ENCODE measurements at regions not wholly inside any gene's neighbourhood (a gene's known extent, or its start where the extent isn't known, plus 50 kb on each side); places are given as distances from the start of the nearest gene placed in this dataset.

DNA sequence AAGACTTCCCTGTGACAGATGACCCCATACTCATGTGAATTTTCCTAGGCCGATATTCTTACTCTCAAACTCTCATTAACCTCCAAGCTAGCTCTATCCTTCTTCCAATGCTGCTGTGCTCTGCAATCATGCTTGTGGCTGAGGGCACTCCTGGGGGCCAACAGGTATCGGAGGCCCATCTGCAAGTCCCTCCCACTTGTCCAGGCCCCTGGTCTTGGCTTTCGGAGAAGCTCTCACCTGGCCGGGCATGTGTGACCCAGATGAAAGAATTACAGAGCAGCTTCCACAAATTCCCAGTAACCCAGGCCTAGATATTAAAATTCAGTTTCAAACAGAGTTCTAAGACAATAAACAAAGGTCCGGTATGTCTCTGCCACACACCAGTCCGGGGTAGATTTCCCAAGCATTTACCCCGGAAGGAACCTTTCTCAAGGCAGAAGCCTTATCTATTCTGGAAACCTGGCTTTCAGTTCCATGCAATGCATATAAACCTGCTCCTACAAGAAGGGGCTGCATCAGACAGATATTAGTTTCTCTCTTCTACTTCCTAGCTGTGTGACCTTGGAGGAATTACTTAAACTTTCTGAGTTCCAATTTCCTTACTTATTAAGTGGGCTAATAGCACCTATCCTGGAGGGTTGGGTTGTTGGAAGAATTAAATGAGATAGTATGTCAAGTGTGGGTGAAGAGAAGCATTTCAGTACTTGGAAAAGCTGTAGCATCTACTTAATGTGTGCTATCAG lies 270.8 kb downstream of the PTTG2 start:
- DNase-seq: no peak

DNA sequence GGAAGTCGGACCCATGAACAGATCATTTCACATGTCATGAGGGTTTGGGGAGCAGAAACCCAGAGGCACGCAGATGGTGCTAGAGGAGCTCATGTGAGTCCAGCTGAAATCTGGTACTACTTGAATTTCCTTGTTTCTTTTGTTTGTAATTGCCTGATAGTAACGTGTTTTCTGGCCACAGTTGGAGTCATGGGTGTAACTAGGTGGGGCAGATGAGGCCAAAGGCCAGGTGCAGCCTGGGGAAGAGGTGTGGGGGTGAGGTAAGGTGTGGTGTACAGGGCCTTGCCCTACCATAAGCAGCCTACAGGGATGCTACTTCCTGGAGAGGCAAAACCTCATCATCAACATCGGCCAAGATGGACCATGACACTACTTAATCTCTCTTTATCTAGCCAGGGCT lies 271.4 kb downstream of the PTTG2 start:
- no peak for DNase-seq

DNA sequence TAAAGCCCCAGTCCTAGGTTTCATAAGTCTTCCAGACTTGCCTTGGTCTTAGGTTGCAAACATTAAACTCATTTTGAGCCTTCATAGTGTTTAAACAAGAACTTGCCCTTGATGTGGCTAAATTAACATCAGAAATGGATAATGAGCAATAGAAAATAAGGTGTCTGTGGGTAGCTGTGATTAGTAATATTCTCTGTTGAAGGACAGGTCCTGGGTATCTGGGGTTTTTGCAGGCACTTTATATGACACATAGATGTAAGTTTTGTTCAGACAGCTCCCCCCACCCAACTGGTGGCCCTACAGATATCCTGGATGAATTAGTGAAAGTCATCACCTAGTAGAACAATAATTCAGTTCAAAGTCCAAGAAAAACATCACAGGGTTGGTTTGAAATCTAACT lies 272.5 kb downstream of the PTTG2 start:
- no peak for DNase-seq

DNA sequence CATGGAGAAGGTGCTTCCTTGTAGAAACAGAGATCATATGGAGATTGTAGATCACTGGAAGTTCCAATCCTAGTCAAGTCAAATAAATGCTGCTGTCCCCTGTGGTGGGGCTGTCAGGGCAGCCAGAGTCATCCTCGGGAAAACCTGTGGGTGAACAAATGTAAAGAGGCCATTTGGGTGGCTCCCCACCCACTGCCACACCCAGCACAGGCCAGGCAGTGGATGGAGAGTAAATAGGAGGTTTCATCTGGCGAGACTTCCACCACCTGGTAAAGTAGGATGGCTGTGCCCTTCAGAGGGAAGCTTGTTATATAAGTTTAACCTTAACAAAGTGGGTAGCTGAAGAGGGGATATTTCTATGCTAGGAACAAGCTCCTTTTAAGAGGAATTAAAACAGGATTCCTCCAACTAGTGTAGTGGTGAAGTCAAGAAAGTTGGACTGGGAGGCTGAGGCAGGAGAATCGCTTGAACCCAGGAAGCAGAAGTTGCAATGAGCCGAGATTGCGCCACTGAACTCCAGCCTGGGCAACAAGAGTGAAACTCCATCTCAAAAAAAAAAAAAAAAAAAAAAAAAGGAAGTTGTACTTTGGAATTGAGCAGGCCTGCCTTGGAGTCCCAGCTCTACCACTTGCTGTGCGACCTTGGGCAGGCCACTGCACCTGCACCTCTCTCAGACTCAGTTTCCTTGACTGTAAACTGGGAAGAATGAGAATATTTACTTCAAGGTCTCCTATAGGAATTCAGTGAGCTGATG lies 273.7 kb downstream of the PTTG2 start:
- DNase-seq: no peak

DNA sequence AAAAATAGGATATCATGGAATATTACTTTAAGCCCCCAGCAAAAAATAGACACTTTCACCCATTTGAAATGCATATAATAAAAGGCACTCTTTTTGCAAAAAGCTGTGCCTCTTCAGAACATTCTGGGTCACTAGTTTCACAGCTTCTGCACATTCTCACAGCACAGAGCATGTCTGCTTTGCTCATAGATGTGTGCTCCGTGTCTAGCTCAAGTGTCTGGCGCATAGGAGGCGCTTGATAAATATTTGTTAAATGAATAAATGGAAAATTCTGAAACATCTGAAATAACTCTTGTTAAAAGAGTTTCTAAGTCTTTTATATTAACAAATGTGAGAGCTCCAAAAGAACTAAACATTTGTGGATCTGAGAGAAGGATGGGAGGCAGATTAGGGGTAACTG lies 275.2 kb downstream of the PTTG2 start:
- no peak for DNase-seq

DNA sequence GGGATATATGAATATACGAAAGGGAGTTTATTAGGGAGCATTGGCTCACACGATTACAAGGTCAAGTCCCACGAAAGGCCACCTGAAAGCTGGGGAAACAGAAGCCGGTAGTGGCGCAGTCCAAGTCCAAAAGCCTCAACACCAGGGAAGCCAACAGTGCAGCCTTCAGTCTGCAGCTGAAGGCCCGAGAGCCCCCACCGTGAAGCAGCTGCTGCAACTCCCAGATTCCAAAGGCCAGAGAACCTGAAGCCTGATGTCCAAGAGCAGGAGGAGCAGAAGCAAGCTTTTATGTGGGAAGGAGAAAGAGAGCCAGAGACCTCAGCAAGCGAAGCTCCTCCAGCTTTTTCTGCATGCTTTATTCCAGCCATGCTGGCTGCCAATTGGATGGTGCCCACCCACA lies 275.8 kb downstream of the PTTG2 start:
- no peak for DNase-seq

DNA sequence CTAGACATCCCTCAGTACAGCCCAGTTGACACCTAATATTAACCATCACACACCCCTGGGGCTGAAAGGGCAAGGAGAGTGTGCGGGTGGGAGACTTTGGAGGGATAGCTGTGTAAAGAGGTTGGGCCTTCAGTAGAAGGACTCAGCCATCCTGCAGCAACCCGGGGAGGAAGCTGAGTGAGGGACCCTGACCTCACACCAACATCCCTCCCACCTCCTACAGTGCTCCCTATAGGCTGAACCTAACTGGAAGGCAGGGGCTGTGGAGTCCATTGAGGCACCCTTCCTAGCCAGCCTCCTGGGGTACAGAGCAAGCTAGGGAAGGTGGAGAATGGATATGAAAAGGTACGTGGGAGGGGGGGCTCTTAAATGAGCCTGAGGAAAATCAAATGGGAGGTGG lies 276.3 kb downstream of the PTTG2 start:
- no peak for DNase-seq

DNA sequence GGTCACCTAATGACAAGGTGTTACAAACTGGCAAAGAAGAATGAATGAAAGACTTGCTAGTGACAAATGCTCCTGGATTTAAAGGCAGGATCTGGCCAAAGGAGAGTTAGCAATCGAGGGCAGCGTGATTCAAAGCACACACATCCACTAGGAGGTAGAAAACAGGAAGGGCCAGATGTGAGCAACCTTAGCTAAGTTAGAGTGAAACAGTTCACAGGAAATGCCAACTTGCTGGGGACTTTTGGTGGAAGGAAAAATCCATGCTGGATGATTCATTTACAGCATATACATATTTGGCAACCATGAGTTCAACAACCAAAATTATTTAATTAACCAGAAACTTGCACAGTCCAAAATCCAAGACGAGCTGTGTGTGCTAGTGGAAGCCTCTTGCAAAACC lies 276.9 kb downstream of the PTTG2 start:
- no peak for DNase-seq

DNA sequence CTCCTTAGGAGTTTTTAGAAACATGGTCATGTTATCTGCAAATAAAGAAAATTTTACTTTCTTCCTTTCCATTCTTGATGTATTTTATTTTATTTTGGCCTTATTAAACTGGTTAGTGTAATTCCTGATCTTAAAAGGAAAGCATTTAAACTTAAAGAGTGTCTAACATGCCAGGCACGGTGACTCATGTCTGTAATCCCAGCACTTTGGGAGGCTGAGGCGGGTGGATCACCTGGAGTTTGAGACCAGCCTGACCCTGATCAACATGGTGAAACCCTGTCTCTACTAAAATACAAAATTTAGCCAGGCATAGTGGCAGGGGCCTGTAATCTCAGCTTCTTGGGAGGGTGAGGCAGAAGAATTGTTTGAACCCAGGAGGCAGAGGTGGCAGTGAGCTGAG lies 281.3 kb downstream of the PTTG2 start:
- no peak for DNase-seq

DNA sequence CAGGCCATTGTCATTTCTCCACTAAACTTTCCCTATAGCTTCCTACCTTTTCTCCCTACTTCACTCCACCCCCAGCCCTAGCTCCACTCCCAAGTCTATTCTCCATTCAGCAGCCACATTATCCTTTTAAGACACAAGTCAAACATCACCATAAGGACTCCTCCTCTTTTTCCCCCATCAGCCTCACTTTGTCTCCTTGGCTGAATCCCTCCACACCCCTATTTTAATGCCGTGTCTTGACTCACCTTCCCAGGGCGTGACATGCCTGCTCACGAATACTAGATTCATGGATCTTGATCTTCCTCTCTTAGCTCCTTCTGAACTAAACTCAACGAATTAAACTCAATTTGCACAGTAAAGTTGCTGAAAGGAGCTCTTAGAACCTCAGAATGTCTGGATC lies 281.9 kb downstream of the PTTG2 start:
- no peak for DNase-seq

DNA sequence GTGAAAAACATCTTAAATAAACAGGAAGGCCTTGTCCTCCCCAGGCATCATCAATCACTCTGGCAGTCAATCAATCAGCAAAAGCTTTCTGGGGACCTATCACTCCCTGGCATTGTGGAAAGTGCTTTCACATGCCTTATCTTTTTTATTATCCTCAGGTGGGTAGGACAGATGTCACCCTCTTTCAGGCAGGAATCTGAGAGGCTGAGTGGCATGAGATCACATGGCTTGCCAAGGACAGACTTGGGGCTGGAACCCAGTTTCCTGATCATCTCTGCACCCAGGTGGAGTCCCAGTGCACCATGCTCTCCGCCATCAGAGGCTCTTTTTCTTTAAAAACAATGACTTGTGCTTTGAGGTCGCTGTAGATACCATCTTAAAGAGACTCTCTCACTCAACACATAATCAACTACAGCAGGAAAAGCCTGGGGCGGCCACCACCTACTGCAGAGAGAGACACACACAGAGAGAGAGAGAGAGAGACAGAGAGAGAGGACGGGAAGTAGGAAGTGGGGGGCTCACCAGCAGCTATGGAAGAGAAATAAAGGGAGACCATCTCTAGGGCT lies 282.7 kb downstream of the PTTG2 start:
- no peak for DNase-seq

DNA sequence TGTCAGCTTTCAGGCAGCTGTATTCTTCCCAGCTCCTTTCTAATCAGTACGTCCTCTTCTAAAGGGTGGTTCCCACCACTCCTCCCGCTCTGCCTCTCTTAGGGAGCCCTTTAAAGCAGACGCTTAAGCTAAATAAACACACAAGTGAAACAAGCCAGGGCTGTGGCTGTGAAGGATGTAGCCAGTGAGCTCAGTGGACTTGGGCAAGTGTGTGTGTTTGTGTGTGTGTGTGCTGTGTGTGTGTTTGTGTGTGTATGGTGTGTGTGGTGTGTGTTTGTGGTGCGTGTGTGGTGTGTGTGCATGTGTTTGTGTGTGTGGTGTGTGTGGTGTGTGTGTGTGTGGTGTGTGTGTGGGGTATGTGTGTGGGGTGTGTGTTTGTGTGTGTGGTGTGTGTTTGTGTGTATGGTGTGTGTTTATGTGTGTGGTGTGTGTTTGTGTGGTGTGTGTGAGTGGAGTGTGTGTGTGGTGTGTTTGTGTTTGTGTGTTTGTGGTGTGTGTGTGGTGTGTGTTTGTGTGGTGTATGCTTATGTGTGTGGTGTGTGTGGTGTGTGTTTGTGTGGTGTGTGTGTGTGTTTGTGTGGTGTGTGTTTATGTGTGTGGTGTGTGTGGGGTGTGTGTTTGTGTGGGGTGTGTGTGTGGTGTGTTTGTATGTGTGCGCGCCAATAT lies 283.3 kb downstream of the PTTG2 start:
- no peak for DNase-seq

DNA sequence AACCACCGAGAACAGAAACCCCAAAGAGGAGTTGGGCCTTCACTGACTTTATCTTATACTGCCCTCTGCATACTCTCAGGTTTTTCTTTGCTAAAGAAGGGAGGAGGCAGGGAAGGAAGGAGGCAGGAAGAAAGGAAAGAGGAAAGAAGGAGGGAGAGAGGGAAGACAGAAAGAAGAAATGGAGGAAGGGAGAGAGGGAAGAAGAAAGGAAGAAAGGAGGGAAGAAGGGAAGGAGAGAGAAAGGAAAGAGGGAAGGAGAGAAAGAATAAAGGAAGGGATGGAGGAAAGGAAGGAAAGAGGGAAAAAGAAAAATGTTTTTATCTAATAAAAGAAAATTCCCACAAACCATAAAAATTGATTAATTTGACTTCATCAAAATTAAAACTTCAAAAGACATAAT lies 294.6 kb downstream of the PTTG2 start:
- no peak for DNase-seq

DNA sequence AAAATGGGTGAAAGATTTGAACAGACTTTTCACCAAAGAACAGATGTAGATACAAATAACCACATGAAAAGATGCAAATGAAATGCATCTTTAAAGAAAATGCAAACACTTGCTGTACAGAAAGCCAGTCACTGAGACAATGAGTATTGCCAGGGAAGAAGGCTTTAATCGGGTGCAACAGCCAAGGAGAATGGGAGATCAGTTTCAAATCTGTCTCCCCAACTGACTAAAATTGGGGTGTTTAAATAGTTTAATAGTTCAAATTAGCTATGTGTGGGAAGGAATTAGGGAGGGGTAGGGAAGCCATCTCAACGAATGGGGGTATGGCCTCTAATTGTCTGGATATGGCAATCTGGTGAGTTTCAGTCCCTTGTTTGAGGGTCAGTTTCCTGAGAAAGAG lies 295.4 kb downstream of the PTTG2 start:
- no peak for DNase-seq

DNA sequence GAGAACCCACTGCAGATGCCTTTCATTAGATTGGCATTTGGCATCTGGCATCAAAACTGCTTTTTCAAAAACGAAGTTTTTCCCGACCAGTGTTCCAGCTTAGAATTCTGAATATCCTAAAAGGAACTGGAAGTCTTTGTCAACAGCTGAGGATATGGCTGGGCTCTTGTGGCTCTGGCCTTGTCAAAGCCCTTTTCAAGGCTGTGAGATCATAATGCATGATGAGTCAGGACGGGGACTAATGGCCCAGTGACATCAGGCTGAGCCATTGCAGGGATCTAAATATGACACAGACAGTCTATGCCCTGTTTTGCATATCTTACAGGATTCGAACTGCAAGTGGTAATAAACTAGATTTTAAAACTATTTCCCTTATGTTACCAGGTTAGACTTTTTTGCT lies 306.4 kb downstream of the PTTG2 start:
- DNase-seq: no peak

DNA sequence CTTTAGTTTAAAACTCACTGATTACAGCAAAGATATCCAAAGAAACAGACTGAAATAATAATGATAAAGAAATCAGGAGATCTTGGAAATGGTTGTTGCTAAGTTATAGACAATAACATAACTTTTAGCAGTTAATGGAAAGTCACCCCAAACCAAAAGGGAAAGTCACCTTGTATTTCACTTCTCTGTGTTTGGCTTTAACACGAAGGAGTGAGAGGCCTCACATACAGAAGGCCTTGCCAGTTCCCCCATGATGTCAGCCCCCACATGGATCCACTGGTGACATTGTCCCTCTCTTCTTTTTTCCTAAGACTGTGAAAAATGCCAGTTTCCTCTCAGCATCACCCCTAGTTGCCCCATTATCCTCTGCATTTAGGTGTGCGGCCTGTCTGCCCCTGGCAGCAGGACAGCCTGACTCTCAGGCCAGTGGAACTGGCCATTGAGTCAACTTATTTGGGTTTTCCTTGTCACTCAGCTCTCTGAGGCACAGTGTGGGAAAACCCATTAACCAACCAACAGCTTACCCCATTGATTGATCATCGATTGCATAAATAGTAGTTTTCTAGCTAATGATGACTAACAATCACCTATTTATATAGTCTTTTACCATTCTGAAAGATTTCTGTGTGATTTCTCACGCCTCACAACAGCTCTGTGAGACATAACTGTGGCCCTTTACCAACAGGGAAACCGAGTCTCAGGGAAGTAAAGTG lies 308.1 kb downstream of the PTTG2 start:
- no peak for DNase-seq

DNA sequence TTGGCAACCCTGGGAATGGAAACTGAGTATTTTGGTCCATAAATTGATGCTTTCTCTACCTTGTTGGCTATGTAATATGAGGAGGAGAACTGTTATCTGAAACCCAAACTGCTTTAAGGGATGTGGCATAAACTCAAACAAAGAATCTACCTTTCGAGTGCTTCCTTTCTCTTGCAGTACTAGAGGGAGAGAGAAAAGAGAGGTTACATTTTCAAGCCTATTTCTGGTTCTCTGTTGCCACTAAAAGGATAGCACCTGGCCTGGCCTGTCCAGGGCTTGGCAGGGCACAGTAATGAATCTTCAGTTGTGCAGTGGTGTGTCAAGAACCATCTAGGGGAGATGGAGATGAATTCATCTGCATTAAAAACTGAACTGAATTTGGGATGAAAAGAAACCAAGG lies 308.6 kb downstream of the PTTG2 start:
- no peak for DNase-seq

DNA sequence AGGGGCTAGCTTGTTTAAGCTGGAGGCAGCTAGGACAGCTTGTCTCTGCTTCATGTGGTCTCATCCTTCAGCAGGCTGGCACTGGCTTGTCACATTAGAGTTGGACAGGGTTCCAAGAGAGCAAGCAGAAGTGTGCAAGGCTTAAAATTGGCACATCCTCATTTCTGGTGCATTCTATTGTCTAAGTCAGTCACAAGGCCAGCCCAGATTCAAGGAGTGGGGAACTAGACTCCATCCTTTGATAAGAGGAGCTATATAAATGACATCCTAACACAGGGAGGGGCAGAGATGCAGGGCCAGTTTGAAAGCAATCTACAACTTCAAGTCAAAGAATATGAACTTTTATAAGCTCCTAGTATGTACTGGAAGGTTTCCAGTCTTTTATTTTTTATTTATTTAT lies 313.2 kb downstream of the PTTG2 start:
- DNase-seq: no peak

DNA sequence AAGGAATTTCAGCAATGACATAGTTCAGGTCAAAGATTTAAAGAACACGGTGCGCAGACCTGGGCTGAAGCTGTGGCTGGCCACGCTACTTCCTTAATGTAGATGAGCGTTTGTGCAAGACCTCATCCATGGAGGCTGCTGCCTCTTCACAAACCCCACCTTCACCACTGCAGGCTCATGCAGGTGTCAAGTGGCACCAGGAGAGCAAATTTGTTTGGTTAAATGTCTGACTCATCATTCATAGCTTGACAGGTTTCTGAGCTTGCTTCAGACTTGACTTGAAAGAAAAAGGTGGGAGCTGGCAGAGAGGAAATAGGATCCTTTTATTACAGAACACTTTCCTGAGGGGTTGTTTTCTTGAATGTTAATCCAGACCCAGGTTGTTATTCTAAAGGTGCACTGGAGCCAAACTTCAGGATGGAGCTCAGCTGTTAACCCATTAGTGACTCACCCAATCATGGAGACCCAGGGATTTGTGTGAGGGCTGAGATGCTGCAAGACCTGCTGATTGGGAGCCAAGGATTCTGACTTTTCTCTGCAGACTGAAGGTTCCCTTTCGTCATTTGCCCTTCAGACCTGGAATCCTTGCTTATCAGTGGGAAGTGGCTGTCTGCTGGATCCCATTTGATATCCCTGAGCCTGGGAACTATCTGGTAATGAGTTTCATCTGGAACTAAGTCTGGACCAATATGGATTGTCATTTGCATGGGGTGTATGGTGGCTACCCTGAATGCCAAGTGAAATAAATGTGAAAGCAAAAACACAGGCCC lies 315.3 kb downstream of the PTTG2 start:
- DNase-seq: no peak

DNA sequence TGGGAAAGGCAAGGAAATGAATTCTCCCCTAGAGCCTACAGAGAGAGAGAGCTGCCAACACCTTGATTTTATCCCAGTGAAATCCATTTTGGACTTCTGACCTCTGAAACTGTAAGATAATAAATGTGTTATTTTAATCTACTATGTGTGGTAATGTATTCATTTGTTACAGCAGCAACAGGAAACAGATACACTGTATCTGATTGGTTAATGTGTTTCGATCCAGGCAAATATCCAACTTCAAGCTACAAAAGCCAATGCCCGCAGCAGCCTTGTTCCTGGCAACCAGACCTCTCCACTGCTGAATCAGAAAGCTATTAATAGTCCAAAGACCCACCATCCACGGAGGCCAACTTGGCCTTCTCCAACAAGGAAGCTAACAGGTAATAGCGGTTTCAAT lies 318.1 kb downstream of the PTTG2 start:
- DNase-seq: no peak

DNA sequence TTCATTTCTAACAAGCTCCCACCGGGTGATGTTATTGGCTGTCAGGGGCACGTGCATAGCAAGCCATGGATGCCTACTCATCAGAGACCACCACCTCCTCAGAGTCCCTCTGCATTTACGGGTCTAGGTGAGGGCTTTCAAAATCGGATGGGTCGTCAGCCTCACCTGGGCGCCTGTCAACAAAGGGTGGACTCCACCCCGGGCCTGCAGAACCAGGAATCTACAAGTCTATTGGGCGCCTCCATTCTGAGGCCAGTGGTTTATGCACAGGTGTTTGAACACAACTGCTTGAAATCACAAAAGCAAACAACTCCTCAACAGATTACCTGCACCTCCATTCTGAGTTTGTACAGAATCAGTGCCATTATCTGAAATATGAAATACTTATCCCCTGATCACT lies 318.9 kb downstream of the PTTG2 start:
- DNase-seq: no peak

DNA sequence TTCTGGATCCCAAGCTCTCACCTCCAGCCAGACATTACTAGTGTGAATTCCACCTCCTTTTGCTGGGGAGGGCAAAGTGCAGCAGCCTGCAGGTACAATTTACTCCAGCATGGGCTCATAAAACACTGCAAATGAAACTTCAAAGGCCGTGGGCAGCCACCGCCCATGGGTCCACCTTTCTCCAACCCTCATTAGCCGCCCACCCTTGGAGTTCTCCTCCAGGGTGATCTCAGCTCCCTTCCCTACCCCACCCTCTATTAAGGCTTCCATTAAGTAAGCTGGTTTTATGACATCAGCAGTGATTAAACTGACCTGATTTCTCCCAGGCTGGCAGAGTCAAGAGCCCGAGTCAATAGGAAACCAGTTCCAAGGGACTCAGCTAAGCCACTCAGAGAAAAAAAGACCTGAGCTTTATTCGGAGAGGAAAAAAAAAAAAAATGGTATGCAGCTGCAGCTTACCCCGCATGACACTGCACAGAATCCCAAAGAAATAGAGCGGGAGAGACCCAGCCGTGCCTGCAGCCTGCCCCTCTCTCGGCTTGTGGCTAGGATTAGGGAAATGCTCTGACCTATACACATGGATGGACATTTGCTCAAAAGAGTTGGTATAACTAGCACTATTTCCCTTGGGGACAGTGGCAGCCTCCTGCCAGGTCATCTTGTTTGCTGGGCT lies 319.6 kb downstream of the PTTG2 start:
- DNase-seq: no peak
